ENCODE measurements at regions not wholly inside any gene's neighbourhood (a gene's known extent, or its start where the extent isn't known, plus 50 kb on each side); places are given as distances from the start of the nearest gene placed in this dataset.

DNA sequence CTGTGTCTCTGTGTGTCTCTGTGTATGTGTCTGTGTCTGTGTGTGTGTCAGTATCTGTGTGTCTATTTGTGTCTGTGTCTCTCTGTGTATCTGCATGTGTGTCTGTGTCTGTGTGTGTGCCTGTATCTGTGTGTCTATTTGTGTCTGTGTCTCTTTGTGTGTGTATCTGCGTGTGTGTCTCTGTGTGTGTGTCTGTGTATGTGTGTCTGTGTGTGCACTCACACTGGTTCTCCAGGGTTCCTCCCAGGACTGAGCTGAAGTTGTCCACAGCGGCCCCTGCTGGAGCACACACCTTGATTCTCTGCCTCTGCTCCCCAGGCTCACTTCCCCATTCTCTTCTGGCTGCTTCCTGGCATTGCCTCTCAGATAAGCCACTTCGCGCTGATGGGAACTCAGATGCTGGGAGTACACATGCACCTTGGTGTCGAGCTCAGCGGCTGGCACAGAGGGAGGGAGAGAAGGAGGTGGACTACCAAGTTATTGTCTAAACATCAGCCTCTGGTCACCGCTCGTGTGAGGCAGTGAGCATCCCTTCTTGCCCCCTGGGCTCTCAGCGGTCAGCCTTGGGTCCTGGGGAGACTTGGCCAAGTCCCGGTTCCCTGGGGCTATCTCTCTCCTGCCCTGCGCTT is 104.9 kb upstream of the NXT1 start:
- DNase-seq (ENCODE audit: low spot score), result no peak
- Mint-ChIP-seq H3K27ac (ENCODE audit: unreplicated experiment) (no peak overlapping the region), H3K4me1 (ENCODE audit: low read depth) (peaks cover 11% of the 10 kb centered on the region), H3K36me3 (ENCODE audit: low read depth) (no peaks in the 10 kb centered on the region), H3K27me3 (ENCODE audit: low read depth) (peaks cover 2% of the 10 kb centered on the region), H3K9me3 (ENCODE audit: low read depth) (no peaks in the 10 kb centered on the region), H3K4me3 (ENCODE audit: unreplicated experiment) (no peak overlapping the region)
- peak; percentile 77 for TF ChIP-seq CTCF (IDR thresholded peaks at IDR 0.05)

DNA sequence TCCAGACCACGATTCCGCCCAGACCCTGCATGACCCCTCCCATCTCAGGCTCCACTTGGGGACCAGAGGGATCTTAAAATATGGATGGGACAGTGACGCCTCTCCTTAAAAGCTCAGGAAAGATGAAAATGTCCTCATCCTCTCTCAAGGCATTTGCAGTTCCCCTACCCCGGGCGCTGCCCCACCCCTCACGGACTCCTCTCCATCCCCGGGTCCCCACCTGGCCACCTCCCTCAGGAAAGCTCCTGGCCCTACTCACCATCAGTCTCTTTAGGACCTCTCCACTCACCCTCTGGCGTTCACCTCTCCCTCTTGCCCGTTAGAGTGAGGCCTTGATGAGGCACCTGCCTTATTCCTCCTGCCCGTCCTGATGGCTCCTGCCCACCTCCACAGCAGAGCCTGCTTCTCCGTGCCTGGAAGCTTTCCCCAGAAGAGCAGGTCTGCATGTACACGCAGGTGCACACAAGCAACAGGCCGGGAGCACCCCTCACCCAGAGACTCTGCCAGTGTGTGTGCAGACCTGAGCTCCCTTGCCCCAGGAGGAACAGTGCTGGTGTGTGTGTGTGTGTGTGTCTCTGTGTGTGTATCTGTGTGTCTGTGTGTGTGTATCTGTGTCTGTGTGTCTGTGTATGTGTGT is 105.6 kb upstream of the NXT1 start:
- Mint-ChIP-seq H3K27ac (ENCODE audit: unreplicated experiment) (no peak overlapping the region), H3K36me3 (ENCODE audit: low read depth) (no peaks in the 10 kb centered on the region), H3K4me1 (ENCODE audit: low read depth) (peaks cover 11% of the 10 kb centered on the region), H3K9me3 (ENCODE audit: low read depth) (no peaks in the 10 kb centered on the region), H3K4me3 (ENCODE audit: unreplicated experiment) (no peak overlapping the region), H3K27me3 (ENCODE audit: low read depth) (peaks cover 2% of the 10 kb centered on the region)
- DNase-seq (ENCODE audit: low spot score), result no peak
- TF ChIP-seq CTCF (IDR thresholded peaks at IDR 0.05), result no peak

DNA sequence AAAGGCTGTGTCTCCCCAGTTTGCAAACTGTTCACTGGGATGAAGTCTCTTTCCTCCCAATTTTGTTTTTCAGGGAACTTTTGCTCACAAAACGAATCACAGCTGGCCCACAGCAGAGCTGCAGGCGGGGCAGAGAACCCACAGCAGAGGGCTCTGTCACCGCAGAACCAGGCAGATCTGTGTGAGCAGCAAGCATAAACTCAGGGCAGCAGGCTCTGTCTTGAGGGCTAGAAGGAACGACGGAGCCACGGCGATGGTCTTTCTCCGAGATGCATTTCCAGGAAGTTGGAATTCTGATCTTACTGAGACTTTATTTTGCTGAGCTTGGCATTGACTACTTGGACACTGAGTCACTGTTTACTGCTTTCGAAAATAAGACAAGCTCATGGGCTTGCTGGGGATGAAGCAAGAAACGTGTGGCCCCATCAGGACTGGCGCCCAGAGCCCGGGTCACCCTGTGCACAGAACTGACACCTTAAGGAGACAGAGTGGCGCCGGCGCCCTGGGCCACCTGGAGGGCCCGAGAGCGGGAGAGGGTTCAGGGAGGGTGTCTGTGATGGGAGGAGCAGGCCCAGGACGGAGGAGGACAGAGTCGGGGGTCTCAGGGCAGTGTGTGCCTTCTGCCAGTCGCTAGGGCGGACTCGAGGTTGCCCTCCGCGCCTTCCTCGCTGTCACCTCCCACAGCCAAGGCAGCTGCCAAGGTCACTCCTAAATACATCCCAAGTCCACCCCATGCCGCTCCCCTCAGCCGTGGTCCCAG is 106.3 kb upstream of the NXT1 start:
- TF ChIP-seq CTCF (IDR thresholded peaks at IDR 0.05), result no peak
- H3K27me3 Mint-ChIP-seq (ENCODE audit: low read depth), result peaks cover 2% of the 10 kb centered on the region
- H3K4me1 Mint-ChIP-seq (ENCODE audit: low read depth), result peaks cover 8% of the 10 kb centered on the region
- H3K4me3 Mint-ChIP-seq (ENCODE audit: unreplicated experiment), result no peak overlapping the region
- peaks cover 3% of the 10 kb centered on the region for H3K9me3 Mint-ChIP-seq (ENCODE audit: low read depth)
- no peak overlapping the region for H3K27ac Mint-ChIP-seq (ENCODE audit: unreplicated experiment)
- H3K36me3 Mint-ChIP-seq (ENCODE audit: low read depth), result peaks cover 2% of the 10 kb centered on the region
- DNase-seq (ENCODE audit: low spot score), result no peak

GRCh38 chr20:23243791-23244155 is 106.8 kb upstream of the NXT1 start:
- Mint-ChIP-seq H3K4me1 (ENCODE audit: low read depth) (peaks cover 6% of the 10 kb centered on the region), H3K9me3 (ENCODE audit: low read depth) (peaks cover 8% of the 10 kb centered on the region), H3K27me3 (ENCODE audit: low read depth) (peaks cover 3% of the 10 kb centered on the region), H3K36me3 (ENCODE audit: low read depth) (peaks cover 6% of the 10 kb centered on the region), H3K27ac (ENCODE audit: unreplicated experiment) (no peak overlapping the region), H3K4me3 (ENCODE audit: unreplicated experiment) (no peak overlapping the region)
- no peak for DNase-seq (ENCODE audit: low spot score)
- no peak for TF ChIP-seq CTCF (IDR thresholded peaks at IDR 0.05)

- Mint-ChIP-seq H3K27me3 (ENCODE audit: low read depth) (peaks cover 10% of the 10 kb centered on the region), H3K9me3 (ENCODE audit: low read depth) (peaks cover 16% of the 10 kb centered on the region), H3K27ac (ENCODE audit: unreplicated experiment) (no peak overlapping the region), H3K4me3 (ENCODE audit: unreplicated experiment) (no peak overlapping the region), H3K36me3 (ENCODE audit: low read depth) (peaks cover 10% of the 10 kb centered on the region), H3K4me1 (ENCODE audit: low read depth) (no peaks in the 10 kb centered on the region)
- no peak for TF ChIP-seq CTCF (IDR thresholded peaks at IDR 0.05)
- DNase-seq (ENCODE audit: low spot score), result no peak
These were observed 107.9 kb upstream of the NXT1 start for GRCh38 chr20:23242556-23243180.

Measured in chondrocyte (in vitro differentiated cells).